Loucy (cell line): ENCODE measurements at regions not wholly inside any gene's neighbourhood (a gene's known extent, or its start where the extent isn't known, plus 50 kb on each side); places are given as distances from the start of the nearest gene placed in this dataset.

Experiments used
- EZH2phosphoT487 ChIP-seq: fragments of 200-600 bp; IDR thresholded peaks from 2 replicates; pipeline ENCODE4 v1.6.1; 2018; ENCODE audit warnings: antibody characterized with exemption, mild to moderate bottlenecking, moderate library complexity, borderline replicate concordance
- TF ChIP-seq, protein P1 (sequence below): fragments of 200-600 bp; sonication (generic); conservative IDR thresholded peaks from 2 replicates; pipeline ENCODE4 v1.5.1; 2014; ENCODE audit warnings: mild to moderate bottlenecking, antibody characterized with exemption, low read length

DNA sequence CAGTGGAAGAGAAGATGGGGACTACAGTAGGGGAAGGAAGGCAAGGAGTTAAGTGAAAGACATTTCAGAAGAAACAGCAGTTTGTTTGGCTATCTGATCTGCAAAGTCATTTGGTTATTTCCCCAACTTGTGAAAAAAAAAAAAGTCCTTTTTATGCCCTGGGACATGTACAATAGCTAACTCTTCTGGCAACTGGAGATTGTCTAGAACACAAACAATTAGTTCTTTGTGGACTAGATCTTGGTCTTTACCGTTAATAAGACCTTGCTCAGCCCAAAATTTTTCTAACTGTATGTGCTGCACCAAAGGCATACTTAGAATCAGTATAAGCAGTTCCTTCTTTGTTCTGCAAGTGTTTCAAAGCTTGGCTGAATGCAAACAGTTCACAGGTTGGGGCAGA is 103.5 kb upstream of the NECTIN3 start:
- TF ChIP-seq, protein P1, sequence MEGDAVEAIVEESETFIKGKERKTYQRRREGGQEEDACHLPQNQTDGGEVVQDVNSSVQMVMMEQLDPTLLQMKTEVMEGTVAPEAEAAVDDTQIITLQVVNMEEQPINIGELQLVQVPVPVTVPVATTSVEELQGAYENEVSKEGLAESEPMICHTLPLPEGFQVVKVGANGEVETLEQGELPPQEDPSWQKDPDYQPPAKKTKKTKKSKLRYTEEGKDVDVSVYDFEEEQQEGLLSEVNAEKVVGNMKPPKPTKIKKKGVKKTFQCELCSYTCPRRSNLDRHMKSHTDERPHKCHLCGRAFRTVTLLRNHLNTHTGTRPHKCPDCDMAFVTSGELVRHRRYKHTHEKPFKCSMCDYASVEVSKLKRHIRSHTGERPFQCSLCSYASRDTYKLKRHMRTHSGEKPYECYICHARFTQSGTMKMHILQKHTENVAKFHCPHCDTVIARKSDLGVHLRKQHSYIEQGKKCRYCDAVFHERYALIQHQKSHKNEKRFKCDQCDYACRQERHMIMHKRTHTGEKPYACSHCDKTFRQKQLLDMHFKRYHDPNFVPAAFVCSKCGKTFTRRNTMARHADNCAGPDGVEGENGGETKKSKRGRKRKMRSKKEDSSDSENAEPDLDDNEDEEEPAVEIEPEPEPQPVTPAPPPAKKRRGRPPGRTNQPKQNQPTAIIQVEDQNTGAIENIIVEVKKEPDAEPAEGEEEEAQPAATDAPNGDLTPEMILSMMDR: no peak
- TF ChIP-seq EZH2phosphoT487: no peak
